OCI-LY3 (cell line): ENCODE measurements at regions not wholly inside any gene's neighbourhood (a gene's known extent, or its start where the extent isn't known, plus 50 kb on each side); places are given as distances from the start of the nearest gene placed in this dataset.
"Not testable (repeated sequence)": the region's sequence is repeated elsewhere in the genome, so short reads cannot be mapped to it uniquely, and the experiment has no call there.

Experiments
- CTCF ChIP-seq: fragments of 200-600, 300-600 bp; sonication (generic); IDR thresholded peaks from 2 replicates; pipeline ENCODE4 v1.5.1; 2014; ENCODE audit warnings: antibody characterized with exemption, low read length, low read depth
- EZH2phosphoT487 ChIP-seq: fragments of 200-600 bp; shearing (Covaris generic); IDR thresholded peaks from 2 replicates; pipeline ENCODE4 v1.6.1; 2018; ENCODE audit warnings: antibody characterized with exemption, mixed run types, low read depth

- TF ChIP-seq CTCF, EZH2phosphoT487: not testable (repeated sequence)
These were observed 59.1 kb upstream of the LRIG1 start for GRCh38 chr3:66559924-66560323.
